Activated CD4-positive, alpha-beta T cell treated with anti-CD3 and anti-CD28 coated beads, Interleukin-2, amount 10 ng/mL, durations not matched to agents 7 days and 5 days (primary cell): ENCODE measurements at regions not wholly inside any gene's neighbourhood (a gene's known extent, or its start where the extent isn't known, plus 50 kb on each side); places are given as distances from the start of the nearest gene placed in this dataset.

Source experiments
- CTCF ChIA-PET: fragments of 350-600 bp; sonication (Branson Sonifier 250); formaldehyde crosslinking; loops from one replicate; lab custom pipeline; 2021; ENCODE audit warnings: antibody characterized with exemption; lab: Charles Lee
- POLR2A ChIA-PET: fragments of 350-600 bp; sonication (Branson Sonifier 250); formaldehyde crosslinking; loops from one replicate; lab custom pipeline; 2021; ENCODE audit warnings: antibody characterized with exemption; lab: Charles Lee
- DNase-seq: peaks from one replicate; pipeline ENCODE4 v3.0.0-alpha.2; 2020
- H3K27ac Mint-ChIP-seq: one replicate; pipeline ENCODE4 v1.8.0; 2021; ENCODE audit warnings: mild to moderate bottlenecking, moderate library complexity, mixed read lengths
- H3K27me3 Mint-ChIP-seq: one replicate; pipeline ENCODE4 v1.8.0; 2021; ENCODE audit warnings: mixed read lengths
- H3K36me3 Mint-ChIP-seq: one replicate; pipeline ENCODE4 v1.8.0; 2021; ENCODE audit warnings: low read depth, mixed read lengths
- H3K4me1 Mint-ChIP-seq: one replicate; pipeline ENCODE4 v1.8.0; 2021; ENCODE audit warnings: mixed read lengths
- H3K4me3 Mint-ChIP-seq: one replicate; pipeline ENCODE4 v1.8.0; 2021; ENCODE audit warnings: mild to moderate bottlenecking, moderate library complexity, mixed read lengths
- H3K9me3 Mint-ChIP-seq: one replicate; pipeline ENCODE4 v1.8.0; 2021; ENCODE audit warnings: mixed read lengths

- H3K9me3 Mint-ChIP-seq: peaks cover 14% of the 10 kb centered on the region
- CTCF ChIA-PET: no interaction called here
- no peaks in the 10 kb centered on the region for H3K4me1 Mint-ChIP-seq
- H3K36me3 Mint-ChIP-seq: peaks cover 2% of the 10 kb centered on the region
- DNase-seq: no peak
- H3K27me3 Mint-ChIP-seq: peaks cover 2% of the 10 kb centered on the region
- no peak overlapping the region for H3K4me3 Mint-ChIP-seq
- H3K27ac Mint-ChIP-seq: no peak overlapping the region
- POLR2A ChIA-PET: no interaction called here
Measured at GRCh38 chr3:177308911-177309310, 111.6 kb upstream of the TBL1XR1 start.

- Mint-ChIP-seq H3K27ac (no peak overlapping the region), H3K36me3 (peaks cover 3% of the 10 kb centered on the region), H3K4me3 (no peak overlapping the region), H3K9me3 (peaks cover 15% of the 10 kb centered on the region), H3K4me1 (peaks cover 7% of the 10 kb centered on the region), H3K27me3 (no peaks in the 10 kb centered on the region)
- ChIA-PET POLR2A (no interaction called here), CTCF (interaction anchor here (0.6 kb wide), 1 partner anchor 233 kb away, joined by 3 read pairs; no protein-coding TSS in a partner anchor)
- DNase-seq: no peak
Measured at GRCh38 chr3:177312491-177312890, 115.2 kb upstream of the TBL1XR1 start.

- no peaks in the 10 kb centered on the region for H3K27me3 Mint-ChIP-seq
- POLR2A ChIA-PET: no interaction called here
- peaks cover 7% of the 10 kb centered on the region for H3K36me3 Mint-ChIP-seq
- H3K4me1 Mint-ChIP-seq: peaks cover 21% of the 10 kb centered on the region
- no peak overlapping the region for H3K4me3 Mint-ChIP-seq
- no peak overlapping the region for H3K27ac Mint-ChIP-seq
- DNase-seq: no peak
- CTCF ChIA-PET: no interaction called here
- H3K9me3 Mint-ChIP-seq: peaks cover 17% of the 10 kb centered on the region
Measured at GRCh38 chr3:177314897-177315296, 117.6 kb upstream of the TBL1XR1 start.

GRCh38 chr3:177317247-177317646 is 120.0 kb upstream of the TBL1XR1 start:
- ChIA-PET POLR2A (interaction anchor here (0.7 kb wide), 1 partner anchor 264 kb away, joined by 7 read pairs; no protein-coding TSS in a partner anchor), CTCF (no interaction called here)
- peaks cover 37% of the 10 kb centered on the region for H3K4me1 Mint-ChIP-seq
- H3K27ac Mint-ChIP-seq: no peak overlapping the region
- H3K36me3 Mint-ChIP-seq: peaks cover 7% of the 10 kb centered on the region
- DNase-seq: no peak
- no peak overlapping the region for H3K4me3 Mint-ChIP-seq
- H3K9me3 Mint-ChIP-seq: peaks cover 13% of the 10 kb centered on the region
- H3K27me3 Mint-ChIP-seq: no peaks in the 10 kb centered on the region

GRCh38 chr3:177318559-177318958 is 121.3 kb upstream of the TBL1XR1 start:
- H3K9me3 Mint-ChIP-seq: peaks cover 9% of the 10 kb centered on the region
- no peak overlapping the region for H3K4me3 Mint-ChIP-seq
- H3K4me1 Mint-ChIP-seq: peaks cover 37% of the 10 kb centered on the region
- CTCF ChIA-PET: no interaction called here
- POLR2A ChIA-PET: no interaction called here
- H3K27me3 Mint-ChIP-seq: no peaks in the 10 kb centered on the region
- peaks cover 5% of the 10 kb centered on the region for H3K36me3 Mint-ChIP-seq
- no peak overlapping the region for H3K27ac Mint-ChIP-seq
- no peak for DNase-seq

- ChIA-PET POLR2A (no interaction called here), CTCF (interaction anchor here (0.6 to 1.5 kb wide), 2 partner anchors 60 to 1822 kb away, joined by 3 to 4 read pairs; no protein-coding TSS in a partner anchor)
- H3K4me3 Mint-ChIP-seq: no peak overlapping the region
- DNase-seq: no peak
- peak overlapping the region; percentile 12 for H3K27ac Mint-ChIP-seq
- H3K4me1 Mint-ChIP-seq: peaks cover 35% of the 10 kb centered on the region
- peaks cover 9% of the 10 kb centered on the region for H3K9me3 Mint-ChIP-seq
- no peaks in the 10 kb centered on the region for H3K27me3 Mint-ChIP-seq
- H3K36me3 Mint-ChIP-seq: peaks cover 5% of the 10 kb centered on the region
Measured at GRCh38 chr3:177320765-177321247, 123.5 kb upstream of the TBL1XR1 start.

- Mint-ChIP-seq H3K9me3 (peaks cover 9% of the 10 kb centered on the region), H3K4me3 (no peak overlapping the region), H3K4me1 (peaks cover 35% of the 10 kb centered on the region), H3K27me3 (no peaks in the 10 kb centered on the region), H3K27ac (no peak overlapping the region), H3K36me3 (peaks cover 5% of the 10 kb centered on the region)
- POLR2A ChIA-PET: no interaction called here
- no peak for DNase-seq
- CTCF ChIA-PET: interaction anchor here (0.6 kb wide), 1 partner anchor 126 kb away, joined by 3 read pairs; no protein-coding TSS in a partner anchor
Measured at GRCh38 chr3:177321819-177322218, 124.5 kb upstream of the TBL1XR1 start.

- POLR2A ChIA-PET: no interaction called here
- Mint-ChIP-seq H3K27ac (no peak overlapping the region), H3K4me3 (no peak overlapping the region), H3K36me3 (peaks cover under 1% of the 10 kb centered on the region), H3K4me1 (peaks cover 26% of the 10 kb centered on the region), H3K9me3 (peaks cover 5% of the 10 kb centered on the region), H3K27me3 (no peaks in the 10 kb centered on the region)
- CTCF ChIA-PET: no interaction called here
- DNase-seq: no peak
Measured at GRCh38 chr3:177322881-177323280, 125.6 kb upstream of the TBL1XR1 start.

GRCh38 chr3:177329854-177330253 is 132.6 kb upstream of the TBL1XR1 start:
- Mint-ChIP-seq H3K4me3 (no peak overlapping the region), H3K27ac (no peak overlapping the region), H3K9me3 (no peaks in the 10 kb centered on the region), H3K36me3 (no peaks in the 10 kb centered on the region), H3K4me1 (no peaks in the 10 kb centered on the region), H3K27me3 (no peaks in the 10 kb centered on the region)
- ChIA-PET POLR2A (no interaction called here), CTCF (interaction anchor here (1.0 kb wide), 1 partner anchor 11 kb away, joined by 3 read pairs; no protein-coding TSS in a partner anchor)
- no peak for DNase-seq

- ChIA-PET CTCF (interaction anchor here (1.0 kb wide), 2 partner anchors 10 to 11 kb away, joined by 3 read pairs; no protein-coding TSS in a partner anchor), POLR2A (no interaction called here)
- no peaks in the 10 kb centered on the region for H3K27me3 Mint-ChIP-seq
- DNase-seq: no peak
- no peaks in the 10 kb centered on the region for H3K9me3 Mint-ChIP-seq
- H3K4me1 Mint-ChIP-seq: no peaks in the 10 kb centered on the region
- H3K36me3 Mint-ChIP-seq: no peaks in the 10 kb centered on the region
- no peak overlapping the region for H3K4me3 Mint-ChIP-seq
- no peak overlapping the region for H3K27ac Mint-ChIP-seq
Measured at GRCh38 chr3:177330779-177331178, 133.5 kb upstream of the TBL1XR1 start.

GRCh38 chr3:177331203-177331835 is 134.0 kb upstream of the TBL1XR1 start:
- DNase-seq: no peak
- POLR2A ChIA-PET: no interaction called here
- Mint-ChIP-seq H3K4me1 (peaks cover 3% of the 10 kb centered on the region), H3K27me3 (no peaks in the 10 kb centered on the region), H3K4me3 (no peak overlapping the region), H3K36me3 (no peaks in the 10 kb centered on the region), H3K9me3 (no peaks in the 10 kb centered on the region), H3K27ac (no peak overlapping the region)
- CTCF ChIA-PET: interaction anchor here (0.6 to 1.0 kb wide), 2 partner anchors 11 to 1100 kb away, joined by 3 to 4 read pairs; no protein-coding TSS in a partner anchor

GRCh38 chr3:177332955-177333354 is 135.7 kb upstream of the TBL1XR1 start:
- Mint-ChIP-seq H3K27me3 (no peaks in the 10 kb centered on the region), H3K4me1 (peaks cover 11% of the 10 kb centered on the region), H3K9me3 (no peaks in the 10 kb centered on the region), H3K4me3 (no peak overlapping the region), H3K36me3 (no peaks in the 10 kb centered on the region), H3K27ac (no peak overlapping the region)
- CTCF ChIA-PET: no interaction called here
- POLR2A ChIA-PET: no interaction called here
- DNase-seq: no peak
